Tibial artery (tissue), 4 donors: ENCODE measurements at regions not wholly inside any gene's neighbourhood (a gene's known extent, or its start where the extent isn't known, plus 50 kb on each side); places are given as distances from the start of the nearest gene placed in this dataset.

ENCODE experiments used
- DNase-seq, 2 donors: peaks; one replicate each; pipeline ENCODE4 v3.0.0-alpha.2; 2019
- H3K27ac ChIP-seq, 2 donors: fragments of 200-600 bp; sonication (generic) in 1 of 2; 1 replicate in 1 of 2; 2 replicates in 1 of 2; pipeline ENCODE4 v1.5.1; 2018 to 2019; ENCODE audit warnings: mild to moderate bottlenecking in 1 of 2
- H3K27me3 ChIP-seq, 2 donors: fragments of 200-600 bp; sonication (generic) in 1 of 2; one replicate each; pipeline versions ENCODE4 v1.5.1 to v1.6.0; 2016 to 2019
- H3K36me3 ChIP-seq, 3 donors: fragments of 200-600 bp; sonication (generic) in 2 of 3; one replicate each; pipeline ENCODE4 v1.5.1; 2016 to 2019; ENCODE audit warnings: mild to moderate bottlenecking in 2 of 3
- H3K4me1 ChIP-seq, 4 donors: fragments of 200-600 bp; sonication (generic) in 2 of 4; 1 replicate in 3 of 4; 2 replicates in 1 of 4; pipeline ENCODE4 v1.5.1; 2016 to 2019
- H3K4me3 ChIP-seq, 2 donors: fragments of 200-600 bp; sonication (generic) in 1 of 2; 1 replicate in 1 of 2; 2 replicates in 1 of 2; pipeline ENCODE4 v1.5.1; 2018 to 2019; ENCODE audit warnings: mild to moderate bottlenecking in 2 of 2
- H3K9me3 ChIP-seq, 3 donors: fragments of 200-600 bp; sonication (generic) in 1 of 3; one replicate each; pipeline ENCODE4 v1.5.1; 2016 to 2019
- CTCF ChIP-seq, 2 experiments: fragments of 200-600 bp in 1 of 2; fragments of 450-650 bp in 1 of 2; IDR thresholded peaks; one replicate each; pipeline ENCODE4 v1.5.1; 2017 to 2019; ENCODE audit warnings: antibody characterized with exemption in 2 of 2, mild to moderate bottlenecking in 1 of 2, moderate library complexity in 1 of 2
- intact Hi-C: fragments of 100-400 bp; cut with DNase I; formaldehyde crosslinking; loops from one replicate; pipeline ENCODE4 v1.15.0; 2023; ENCODE audit warnings: low total_unique reads

GRCh38 chr12:114936148-114937079, 252.4 kb upstream of the TBX3 start:
- Histone ChIP-seq H3K27me3 (no peaks in the 10 kb centered on the region), H3K4me3 (no peak overlapping the region), H3K27ac (no peak overlapping the region), H3K9me3 (no peaks in the 10 kb centered on the region), H3K4me1 (no peaks in the 10 kb centered on the region), H3K36me3 (no peaks in the 10 kb centered on the region)
- intact Hi-C loops: no loop called here
- no peak for TF ChIP-seq CTCF (IDR thresholded peaks at IDR 0.05)
- DNase-seq: no peak

GRCh38 chr12:114935658-114936057, 251.7 kb upstream of the TBX3 start:
- DNase-seq: no peak
- H3K4me1 ChIP-seq: no peaks in the 10 kb centered on the region
- H3K36me3 ChIP-seq: no peaks in the 10 kb centered on the region
- H3K27ac ChIP-seq: no peak overlapping the region
- no peak for TF ChIP-seq CTCF (IDR thresholded peaks at IDR 0.05)
- no peaks in the 10 kb centered on the region for H3K9me3 ChIP-seq
- intact Hi-C loops: no loop called here
- H3K27me3 ChIP-seq: no peaks in the 10 kb centered on the region
- H3K4me3 ChIP-seq: no peak overlapping the region

- TF ChIP-seq CTCF (IDR thresholded peaks at IDR 0.05): no peak
- intact Hi-C loops: no loop called here
- no peaks in the 10 kb centered on the region for H3K27me3 ChIP-seq
- H3K27ac ChIP-seq: no peak overlapping the region
- DNase-seq: no peak
- no peak overlapping the region for H3K4me3 ChIP-seq
- H3K4me1 ChIP-seq: no peaks in the 10 kb centered on the region
- H3K9me3 ChIP-seq: no peaks in the 10 kb centered on the region
- no peaks in the 10 kb centered on the region for H3K36me3 ChIP-seq
Observed at GRCh38 chr12:114933428-114934160, 249.6 kb upstream of the TBX3 start.

- no peak for TF ChIP-seq CTCF (IDR thresholded peaks at IDR 0.05)
- no peak overlapping the region for H3K4me3 ChIP-seq
- no peak for DNase-seq
- no peaks in the 10 kb centered on the region for H3K4me1 ChIP-seq
- H3K27me3 ChIP-seq: no peaks in the 10 kb centered on the region
- intact Hi-C loops: no loop called here
- H3K9me3 ChIP-seq: no peaks in the 10 kb centered on the region
- H3K36me3 ChIP-seq: no peaks in the 10 kb centered on the region
- no peak overlapping the region for H3K27ac ChIP-seq
Observed at GRCh38 chr12:114932806-114933205, 248.8 kb upstream of the TBX3 start.

- Histone ChIP-seq H3K36me3 (no peaks in the 10 kb centered on the region), H3K27me3 (no peaks in the 10 kb centered on the region), H3K27ac (no peak overlapping the region), H3K4me3 (no peak overlapping the region), H3K4me1 (no peaks in the 10 kb centered on the region), H3K9me3 (no peaks in the 10 kb centered on the region)
- TF ChIP-seq CTCF (IDR thresholded peaks at IDR 0.05): no peak
- intact Hi-C loops: no loop called here
- DNase-seq: no peak
Observed at GRCh38 chr12:114931025-114931424, 247.1 kb upstream of the TBX3 start.
